ACC112 (cell line): ENCODE measurements at regions not wholly inside any gene's neighbourhood (a gene's known extent, or its start where the extent isn't known, plus 50 kb on each side); places are given as distances from the start of the nearest gene placed in this dataset.

Experiments
- H2AFZ ChIP-seq: fragments of 200-600 bp; sonication (generic); one replicate; pipeline ENCODE4 v1.6.0; 2017; ENCODE audit warnings: antibody characterized with exemption, low read length; ENCODE audit not compliant: unreplicated experiment
- H3K27ac ChIP-seq: fragments of 200-600 bp; sonication (generic); 2 replicates; pipeline ENCODE4 v1.5.1; 2014; ENCODE audit warnings: low read depth, mild to moderate bottlenecking, antibody characterized with exemption, low read length, moderate library complexity
- H3K27me3 ChIP-seq: fragments of 200-600 bp; sonication (generic); 2 replicates; pipeline ENCODE4 v1.6.1; 2014; ENCODE audit warnings: mild to moderate bottlenecking, antibody characterized with exemption, low read length, moderate library complexity, mixed read lengths; ENCODE audit not compliant: insufficient read depth
- H3K36me3 ChIP-seq: fragments of 200-600 bp; sonication (generic); 2 replicates; pipeline ENCODE4 v1.6.1; 2016; ENCODE audit warnings: mild to moderate bottlenecking, antibody characterized with exemption, low read length, moderate library complexity, mixed read lengths; ENCODE audit not compliant: insufficient read depth
- H3K4me1 ChIP-seq: fragments of 200-600 bp; sonication (generic); one replicate; pipeline ENCODE4 v1.6.1; 2016; ENCODE audit warnings: low read length, mixed read lengths; ENCODE audit not compliant: insufficient read depth, unreplicated experiment, control insufficient read depth
- H3K4me3 ChIP-seq: fragments of 200-600 bp; sonication (generic); 2 replicates; pipeline ENCODE4 v1.5.1; 2014; ENCODE audit warnings: mild to moderate bottlenecking, low read depth, low read length
- H3K79me2 ChIP-seq: fragments of 200-600 bp; sonication (generic); one replicate; pipeline ENCODE4 v1.6.0; 2016; ENCODE audit warnings: low read length; ENCODE audit not compliant: control insufficient read depth, unreplicated experiment, insufficient read depth

DNA sequence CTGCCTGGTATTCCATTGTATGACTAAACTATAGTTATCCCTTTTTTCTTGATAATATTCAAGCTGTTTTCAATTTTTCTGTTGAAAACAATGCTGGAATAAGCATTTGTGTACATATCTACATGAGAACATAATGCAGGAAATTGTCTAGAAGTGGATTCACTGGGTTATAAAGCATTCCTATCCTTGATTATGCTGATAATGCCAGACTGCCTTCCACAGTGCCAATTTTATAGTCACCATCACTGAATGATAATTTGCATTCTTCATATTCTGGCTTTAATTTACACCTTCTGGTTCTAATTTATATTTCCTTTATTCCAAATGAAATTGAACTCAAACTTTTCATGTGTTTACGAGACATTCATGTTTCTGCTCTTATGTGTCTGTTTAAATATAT, 651.0 kb upstream of the PLXNA2 start:
- Histone ChIP-seq H2AFZ (no peak overlapping the region), H3K4me3 (no peak overlapping the region), H3K79me2 (no peaks in the 10 kb centered on the region), H3K27ac (no peak overlapping the region), H3K36me3 (no peaks in the 10 kb centered on the region), H3K4me1 (no peaks in the 10 kb centered on the region), H3K27me3 (no peaks in the 10 kb centered on the region)

DNA sequence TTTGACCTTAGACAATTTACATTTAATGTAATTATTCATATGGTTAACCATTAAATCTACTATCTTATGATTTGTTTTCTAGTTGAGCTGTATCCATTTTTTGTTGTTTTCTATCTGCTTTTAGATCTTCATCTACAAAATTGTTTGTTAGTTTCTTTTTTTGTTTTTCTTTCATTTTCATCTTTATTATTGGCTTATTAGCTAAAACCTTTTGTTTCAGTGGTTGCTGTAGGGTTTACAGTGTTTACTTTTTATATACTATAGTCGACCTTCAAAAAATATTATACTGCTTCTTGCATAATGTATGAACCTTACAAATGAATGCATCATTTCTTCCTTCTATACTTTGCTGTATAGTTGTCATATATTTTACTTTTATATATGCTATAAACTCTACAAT, 651.6 kb upstream of the PLXNA2 start:
- no peak overlapping the region for H2AFZ ChIP-seq
- H3K27ac ChIP-seq, result no peak overlapping the region
- H3K4me1 ChIP-seq, result no peaks in the 10 kb centered on the region
- H3K27me3 ChIP-seq, result no peaks in the 10 kb centered on the region
- H3K36me3 ChIP-seq, result no peaks in the 10 kb centered on the region
- no peak overlapping the region for H3K4me3 ChIP-seq
- H3K79me2 ChIP-seq, result no peaks in the 10 kb centered on the region

DNA sequence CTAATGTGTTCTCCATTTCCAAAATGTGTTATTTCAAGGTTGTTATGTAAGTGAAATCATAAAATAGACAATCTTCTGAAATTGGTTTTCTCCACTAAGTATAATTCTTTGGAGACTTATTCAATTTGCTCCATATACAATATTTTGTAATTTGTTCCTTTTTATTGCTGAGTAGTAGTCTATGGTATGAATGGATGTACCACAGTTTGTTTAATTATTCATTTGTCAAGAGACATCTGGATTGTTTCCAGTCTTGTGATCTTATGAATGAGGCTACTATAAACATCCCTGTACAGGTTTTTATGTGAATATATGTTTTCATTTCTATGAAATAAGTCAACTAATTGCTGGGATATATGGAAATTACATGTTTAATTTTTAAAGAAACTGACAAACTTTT, 652.6 kb upstream of the PLXNA2 start:
- Histone ChIP-seq H2AFZ (no peak overlapping the region), H3K36me3 (no peaks in the 10 kb centered on the region), H3K27me3 (no peaks in the 10 kb centered on the region), H3K27ac (no peak overlapping the region), H3K79me2 (no peaks in the 10 kb centered on the region), H3K4me1 (no peaks in the 10 kb centered on the region), H3K4me3 (no peak overlapping the region)

DNA sequence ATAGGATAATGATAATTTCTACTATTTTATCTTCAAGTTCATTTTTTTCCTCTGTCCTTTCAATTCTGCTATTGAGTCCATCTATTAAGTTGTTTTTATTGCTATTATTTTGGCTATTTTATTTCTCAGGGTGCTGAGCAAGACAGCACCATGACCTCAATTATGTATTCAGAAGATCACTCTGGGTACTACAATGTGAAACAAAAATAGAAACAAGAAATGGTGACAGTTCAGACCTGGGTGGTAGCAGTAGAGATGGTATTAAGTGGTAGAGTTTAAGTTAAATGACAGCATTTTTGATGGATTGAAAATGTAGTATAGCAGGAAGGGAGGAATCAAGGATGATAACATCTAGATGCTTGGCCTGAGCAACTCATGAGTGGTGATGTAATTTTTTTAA, 655.3 kb upstream of the PLXNA2 start:
- no peak overlapping the region for H3K4me3 ChIP-seq
- H3K27ac ChIP-seq, result no peak overlapping the region
- H3K4me1 ChIP-seq, result no peaks in the 10 kb centered on the region
- H3K79me2 ChIP-seq, result no peaks in the 10 kb centered on the region
- H2AFZ ChIP-seq, result no peak overlapping the region
- H3K27me3 ChIP-seq, result no peaks in the 10 kb centered on the region
- H3K36me3 ChIP-seq, result no peaks in the 10 kb centered on the region

DNA sequence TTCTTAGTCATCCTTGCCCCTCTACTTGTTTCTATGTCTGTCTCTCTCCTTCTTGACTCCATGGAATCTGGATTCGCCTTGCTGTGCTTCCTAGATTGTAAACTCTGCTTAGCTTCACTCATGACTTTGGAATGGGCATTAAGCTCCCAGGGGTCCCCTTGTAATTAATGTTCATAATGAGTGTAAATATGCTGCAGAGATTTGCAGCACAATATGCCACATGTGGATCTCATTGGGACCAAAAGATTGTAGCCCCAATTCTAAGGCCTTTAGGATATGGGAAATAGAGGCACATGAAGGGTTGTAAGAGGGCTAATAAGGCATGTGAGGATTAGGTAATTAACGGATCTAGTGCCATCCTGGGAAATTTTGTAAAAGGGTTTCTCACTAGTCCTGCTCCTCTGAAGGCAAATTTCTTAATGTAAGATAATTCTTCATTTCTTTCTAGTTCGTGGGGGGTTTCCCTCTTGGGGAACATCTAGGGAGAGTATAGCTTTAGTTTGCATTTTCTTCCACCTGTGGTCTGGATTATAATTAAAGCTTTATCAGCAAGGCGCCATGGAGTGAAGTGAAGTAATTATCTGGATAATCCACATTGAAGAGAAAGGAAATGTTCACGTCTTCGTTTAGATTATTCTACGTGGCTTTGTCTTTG, 659.2 kb upstream of the PLXNA2 start:
- no peak overlapping the region for H3K4me3 ChIP-seq
- H3K36me3 ChIP-seq, result no peaks in the 10 kb centered on the region

DNA sequence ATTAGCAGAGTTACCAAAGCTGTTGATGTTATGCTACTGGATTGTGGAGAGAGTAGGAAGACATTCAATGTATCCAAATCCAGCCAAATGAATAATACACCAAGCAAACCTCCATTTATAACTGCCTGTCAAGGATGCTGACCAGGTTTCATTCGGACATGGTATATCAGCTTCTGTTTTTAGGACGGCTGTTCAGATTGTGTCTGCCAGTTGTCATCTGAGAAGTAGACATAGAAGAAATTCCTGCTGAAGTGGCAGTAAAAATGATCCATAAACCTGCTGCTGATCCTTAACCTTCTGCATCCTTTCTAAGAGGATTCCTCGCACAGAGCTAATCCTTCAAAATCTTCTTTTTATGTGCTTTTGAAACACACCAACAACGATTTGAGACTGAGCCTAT, 663.6 kb upstream of the PLXNA2 start:
- H3K4me1 ChIP-seq, result no peaks in the 10 kb centered on the region
- no peaks in the 10 kb centered on the region for H3K27me3 ChIP-seq
- no peak overlapping the region for H3K4me3 ChIP-seq
- no peaks in the 10 kb centered on the region for H3K36me3 ChIP-seq
- no peak overlapping the region for H2AFZ ChIP-seq
- no peaks in the 10 kb centered on the region for H3K79me2 ChIP-seq
- H3K27ac ChIP-seq, result no peak overlapping the region

More for the DNA sequence above, 659.2 kb upstream of the PLXNA2 start:
- H3K27me3 ChIP-seq, result no peaks in the 10 kb centered on the region
- no peak overlapping the region for H3K27ac ChIP-seq
- H3K4me1 ChIP-seq, result no peaks in the 10 kb centered on the region
- no peaks in the 10 kb centered on the region for H3K79me2 ChIP-seq
- no peak overlapping the region for H2AFZ ChIP-seq

DNA sequence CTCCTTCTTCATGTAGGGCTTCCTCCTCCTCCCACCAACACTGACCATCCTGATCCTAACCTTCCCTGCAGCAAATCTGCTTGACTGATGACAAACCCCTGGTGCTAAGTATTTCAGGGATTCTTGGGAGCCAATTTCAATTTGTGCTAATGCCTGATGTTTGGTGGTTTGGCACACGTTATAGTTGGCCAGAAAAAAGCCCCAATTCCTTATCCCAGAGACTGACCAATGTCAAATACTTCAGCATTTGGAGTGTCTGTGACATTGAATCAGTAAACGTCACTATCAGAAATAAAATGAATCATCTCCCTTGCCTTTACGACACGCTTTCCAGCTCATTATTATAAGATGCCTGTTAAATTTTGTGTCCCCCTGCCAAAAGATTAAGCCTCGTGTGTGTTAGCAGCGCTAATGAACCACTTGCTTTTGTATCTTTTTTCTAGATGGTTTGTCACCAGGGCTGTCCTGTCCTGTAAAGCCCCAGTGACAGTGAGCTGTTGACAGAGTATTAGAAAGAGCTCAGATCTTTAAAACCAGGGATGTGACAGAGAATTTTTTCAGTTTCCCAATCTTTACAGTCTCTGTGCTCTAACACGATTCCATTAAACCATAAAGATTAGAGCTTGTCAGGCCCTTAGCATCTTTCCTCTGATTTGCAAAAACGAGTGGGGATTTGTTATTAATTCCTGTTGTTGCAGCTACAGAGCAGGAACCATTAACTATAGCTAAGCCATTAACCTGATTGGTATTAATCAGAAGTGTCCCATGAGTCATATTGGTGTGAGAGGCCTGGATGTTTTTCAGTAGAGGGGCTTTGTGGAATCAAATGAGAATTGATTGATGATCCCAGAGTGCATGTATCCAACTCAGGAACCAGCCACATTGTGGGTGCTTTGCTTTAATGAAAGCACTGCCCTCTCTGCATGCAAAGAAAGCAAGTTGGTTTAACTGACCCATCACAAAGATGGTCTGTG, 665.1 kb upstream of the PLXNA2 start:
- no peak overlapping the region for H2AFZ ChIP-seq
- H3K4me1 ChIP-seq, result no peaks in the 10 kb centered on the region
- no peaks in the 10 kb centered on the region for H3K79me2 ChIP-seq
- no peak overlapping the region for H3K4me3 ChIP-seq
- no peaks in the 10 kb centered on the region for H3K27me3 ChIP-seq
- H3K27ac ChIP-seq, result no peak overlapping the region
- H3K36me3 ChIP-seq, result no peaks in the 10 kb centered on the region

DNA sequence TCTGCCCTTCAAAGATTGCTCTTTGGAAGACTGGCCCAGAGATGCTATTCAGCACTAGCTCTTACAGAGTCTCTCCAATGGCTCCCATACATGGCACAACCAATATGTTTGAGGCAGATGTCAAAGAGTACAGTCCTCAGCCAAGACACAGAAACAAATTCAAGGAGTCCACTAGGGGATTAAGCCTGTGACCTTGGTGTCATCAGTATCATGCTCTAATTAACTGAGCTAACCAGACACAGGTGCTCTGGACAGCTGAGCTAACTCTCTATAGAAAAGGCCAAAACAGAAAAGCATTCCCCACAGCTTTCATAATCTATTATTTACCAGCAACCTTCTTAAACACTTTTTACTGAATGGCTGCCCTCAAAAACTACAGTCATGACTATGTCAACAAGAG, 666.0 kb upstream of the PLXNA2 start:
- Histone ChIP-seq H3K4me3 (no peak overlapping the region), H2AFZ (no peak overlapping the region), H3K79me2 (no peaks in the 10 kb centered on the region), H3K27ac (no peak overlapping the region), H3K27me3 (no peaks in the 10 kb centered on the region), H3K36me3 (no peaks in the 10 kb centered on the region), H3K4me1 (no peaks in the 10 kb centered on the region)

DNA sequence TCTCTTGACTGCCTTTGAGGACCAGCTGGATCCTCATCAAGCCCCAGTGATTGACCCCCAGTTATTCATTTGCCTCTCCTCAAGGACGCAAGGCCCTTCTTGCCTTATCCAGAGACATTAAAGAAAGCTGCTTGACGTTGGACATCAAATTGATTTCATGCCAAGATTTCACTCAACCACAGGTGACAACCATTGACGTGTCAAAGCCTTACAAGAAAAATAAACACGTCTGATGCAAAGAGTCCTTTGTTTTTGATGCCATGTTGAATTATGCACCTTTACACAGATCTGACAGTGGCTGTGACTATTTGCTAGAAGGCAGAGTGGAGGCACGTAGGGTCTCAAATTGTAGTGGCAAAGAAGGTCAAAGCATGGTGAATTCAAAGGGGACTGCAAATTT, 666.2 kb upstream of the CAMK1G start:
- Histone ChIP-seq H3K27me3 (no peaks in the 10 kb centered on the region), H3K27ac (no peak overlapping the region), H2AFZ (no peak overlapping the region), H3K4me1 (no peaks in the 10 kb centered on the region), H3K79me2 (no peaks in the 10 kb centered on the region), H3K4me3 (no peak overlapping the region), H3K36me3 (no peaks in the 10 kb centered on the region)

DNA sequence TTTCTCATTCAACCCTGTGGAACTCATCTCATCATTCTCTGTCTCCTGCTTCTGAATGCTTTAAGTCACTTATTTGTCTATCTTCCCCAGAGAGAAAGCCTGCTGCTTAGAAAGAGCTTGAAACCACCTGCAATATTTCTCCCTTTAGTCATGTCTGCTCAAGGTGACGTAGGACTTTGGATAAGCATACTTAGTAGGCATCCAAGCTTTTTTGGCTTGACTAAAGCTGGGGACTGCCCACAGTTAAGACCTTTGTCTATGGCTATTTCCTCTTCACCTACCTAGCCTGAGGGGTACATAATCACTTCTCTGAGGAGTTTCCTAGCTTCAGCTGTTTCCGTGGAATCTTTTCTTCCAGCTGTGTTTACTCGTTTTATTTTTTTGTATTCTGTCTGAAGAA, 665.8 kb upstream of the CAMK1G start:
- no peaks in the 10 kb centered on the region for H3K4me1 ChIP-seq
- H3K79me2 ChIP-seq, result no peaks in the 10 kb centered on the region
- no peak overlapping the region for H2AFZ ChIP-seq
- no peaks in the 10 kb centered on the region for H3K36me3 ChIP-seq
- H3K27ac ChIP-seq, result no peak overlapping the region
- no peaks in the 10 kb centered on the region for H3K27me3 ChIP-seq
- H3K4me3 ChIP-seq, result no peak overlapping the region

DNA sequence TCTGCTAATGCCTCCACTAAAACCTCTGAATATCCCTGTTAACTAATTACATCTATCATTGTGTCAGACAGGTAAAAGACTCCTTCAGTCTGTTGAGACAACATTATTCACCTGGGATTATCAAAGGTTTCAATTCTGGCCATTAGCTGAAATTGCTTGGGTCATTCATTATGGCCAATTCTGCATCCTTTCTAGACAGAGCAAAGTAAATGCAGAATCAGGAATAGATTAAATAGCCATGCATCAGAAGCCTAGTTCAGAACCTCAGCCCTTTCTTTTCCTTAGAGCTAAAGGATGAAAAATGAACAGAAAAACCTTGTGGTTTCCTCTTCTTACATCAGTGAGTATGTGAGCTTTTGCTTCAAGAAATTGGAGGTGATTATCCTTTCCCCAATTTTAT, 665.4 kb upstream of the CAMK1G start:
- Histone ChIP-seq H3K4me3 (no peak overlapping the region), H3K79me2 (no peaks in the 10 kb centered on the region), H3K36me3 (no peaks in the 10 kb centered on the region), H3K27ac (no peak overlapping the region), H3K27me3 (no peaks in the 10 kb centered on the region), H3K4me1 (no peaks in the 10 kb centered on the region), H2AFZ (no peak overlapping the region)
